ENCODE measurements at regions not wholly inside any gene's neighbourhood (a gene's known extent, or its start where the extent isn't known, plus 50 kb on each side); places are given as distances from the start of the nearest gene placed in this dataset.

DNA sequence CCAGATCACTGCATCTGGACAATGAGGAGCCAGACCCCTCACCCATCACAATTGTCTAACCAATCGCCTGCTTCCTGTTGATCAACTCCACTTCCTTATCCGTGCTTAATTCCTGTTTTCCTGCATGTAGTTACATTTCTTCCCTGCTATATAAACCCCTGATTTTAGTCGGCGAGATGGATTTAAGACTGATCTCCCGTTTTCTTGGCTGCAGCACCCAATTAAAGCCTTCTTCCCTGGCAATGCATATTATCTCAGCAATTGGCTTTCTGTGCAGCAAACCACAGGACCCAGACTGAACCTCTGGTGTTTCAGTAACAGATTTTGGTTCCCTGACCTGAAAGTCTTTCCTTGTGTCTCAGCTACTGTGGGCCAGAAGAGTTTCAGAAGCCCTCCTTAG, 272.3 kb downstream of the IPO8 start:
- TF ChIP-seq, protein P1, sequence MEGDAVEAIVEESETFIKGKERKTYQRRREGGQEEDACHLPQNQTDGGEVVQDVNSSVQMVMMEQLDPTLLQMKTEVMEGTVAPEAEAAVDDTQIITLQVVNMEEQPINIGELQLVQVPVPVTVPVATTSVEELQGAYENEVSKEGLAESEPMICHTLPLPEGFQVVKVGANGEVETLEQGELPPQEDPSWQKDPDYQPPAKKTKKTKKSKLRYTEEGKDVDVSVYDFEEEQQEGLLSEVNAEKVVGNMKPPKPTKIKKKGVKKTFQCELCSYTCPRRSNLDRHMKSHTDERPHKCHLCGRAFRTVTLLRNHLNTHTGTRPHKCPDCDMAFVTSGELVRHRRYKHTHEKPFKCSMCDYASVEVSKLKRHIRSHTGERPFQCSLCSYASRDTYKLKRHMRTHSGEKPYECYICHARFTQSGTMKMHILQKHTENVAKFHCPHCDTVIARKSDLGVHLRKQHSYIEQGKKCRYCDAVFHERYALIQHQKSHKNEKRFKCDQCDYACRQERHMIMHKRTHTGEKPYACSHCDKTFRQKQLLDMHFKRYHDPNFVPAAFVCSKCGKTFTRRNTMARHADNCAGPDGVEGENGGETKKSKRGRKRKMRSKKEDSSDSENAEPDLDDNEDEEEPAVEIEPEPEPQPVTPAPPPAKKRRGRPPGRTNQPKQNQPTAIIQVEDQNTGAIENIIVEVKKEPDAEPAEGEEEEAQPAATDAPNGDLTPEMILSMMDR (IDR thresholded peaks at IDR 0.05) = no peak
- no peak for TF ChIP-seq POLR2A (IDR thresholded peaks at IDR 0.05)

Data from breast epithelium (tissue), 3 donors.